ENCODE measurements at regions not wholly inside any gene's neighbourhood (a gene's known extent, or its start where the extent isn't known, plus 50 kb on each side); places are given as distances from the start of the nearest gene placed in this dataset.

DNA sequence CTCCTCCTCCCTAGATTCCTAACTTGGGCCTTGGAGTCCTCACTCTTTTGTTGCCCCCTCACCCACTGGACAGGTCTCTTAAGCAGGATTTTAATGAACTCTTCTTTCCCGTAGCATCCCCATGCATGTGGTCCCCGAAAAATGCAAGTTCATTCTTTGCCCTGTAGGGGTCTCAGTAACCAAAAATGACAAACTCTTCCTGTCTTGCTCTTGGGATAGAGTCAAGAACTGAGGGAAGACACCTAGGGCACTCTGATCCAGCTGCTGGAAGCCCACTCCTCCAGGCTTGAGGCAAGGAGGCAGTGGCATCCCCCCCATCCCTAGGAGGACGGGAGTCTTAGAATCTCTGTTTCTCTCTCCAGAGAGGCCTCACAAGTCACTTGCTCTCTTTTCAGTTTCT, 987.0 kb downstream of the DIAPH3 start:
- DNase-seq: peak in 1 of 2 experiments; percentile 43

DNA sequence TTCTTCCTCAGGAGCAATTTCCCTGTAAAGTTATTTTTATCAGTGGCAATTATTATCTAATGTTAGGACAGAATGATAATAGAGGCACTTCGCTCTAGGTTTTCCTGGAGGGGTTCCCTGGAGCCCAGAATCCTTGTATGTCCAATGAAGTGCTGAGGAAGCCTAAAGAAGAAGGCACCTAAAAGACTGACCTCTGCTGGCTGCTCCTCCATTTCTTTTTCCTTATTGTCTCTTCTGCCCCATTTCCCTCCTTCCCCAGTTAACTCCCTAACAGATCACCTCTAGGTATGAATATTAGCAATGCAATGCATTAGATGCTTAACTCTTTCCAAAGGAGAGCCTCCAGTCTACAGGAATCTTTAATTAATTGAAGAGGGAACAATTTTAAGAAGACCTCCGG, 985.4 kb downstream of the DIAPH3 start:
- no peak for DNase-seq

DNA sequence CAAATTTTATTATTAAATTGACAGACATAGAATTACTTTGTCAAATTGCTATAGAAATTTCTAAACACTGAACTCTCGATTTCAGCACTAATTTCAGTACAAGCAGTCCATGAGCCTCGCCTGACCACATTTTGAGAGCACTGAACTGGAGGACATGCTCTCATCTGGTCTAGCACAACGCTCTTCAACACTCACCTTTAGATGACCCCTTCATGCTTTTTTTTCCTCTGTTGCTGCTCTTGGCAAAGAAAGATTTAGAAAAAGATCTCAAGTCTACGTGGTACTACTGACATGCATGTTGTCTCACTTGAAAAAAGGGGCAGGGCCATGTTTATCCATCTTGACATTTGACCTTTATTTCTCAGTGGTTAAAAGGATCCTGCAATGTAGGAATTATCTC, 981.5 kb downstream of the DIAPH3 start:
- DNase-seq: no peak

- no peak for DNase-seq
These were observed 966.3 kb downstream of the DIAPH3 start for GRCh38 chr13:59197397-59197796.

- DNase-seq: no peak
These were observed 961.9 kb downstream of the DIAPH3 start for GRCh38 chr13:59201841-59202240.

GRCh38 chr13:59203855-59204254, 959.9 kb downstream of the DIAPH3 start:
- DNase-seq: no peak

GRCh38 chr13:59205501-59205900, 958.2 kb downstream of the DIAPH3 start:
- DNase-seq: no peak

- no peak for DNase-seq
These were observed 955.1 kb downstream of the DIAPH3 start for GRCh38 chr13:59208405-59209195.

GRCh38 chr13:59210543-59210942, 953.2 kb downstream of the DIAPH3 start:
- no peak for DNase-seq

DNA sequence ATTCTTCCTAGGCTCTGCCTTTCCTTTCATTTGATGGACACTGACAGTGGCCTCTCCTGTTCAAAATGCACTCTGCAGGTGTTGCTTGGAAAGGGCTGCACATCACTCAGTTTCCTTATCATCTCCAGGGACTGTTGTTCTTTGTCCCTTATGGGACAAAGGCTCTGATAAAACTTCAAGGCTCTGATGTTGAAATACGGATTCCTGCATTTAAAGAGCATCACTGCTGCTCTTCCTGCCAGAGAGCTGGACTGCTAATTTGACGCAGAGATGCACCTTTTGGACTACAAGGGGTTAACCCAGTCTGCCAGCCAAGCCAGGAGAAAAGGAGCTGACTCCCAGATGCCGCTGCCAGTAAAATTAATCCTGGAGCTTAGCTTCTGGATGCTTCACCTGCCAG, 952.1 kb downstream of the DIAPH3 start:
- DNase-seq: no peak

GRCh38 chr13:59229401-59229800, 934.3 kb downstream of the DIAPH3 start:
- no peak for DNase-seq

- no peak for DNase-seq
These were observed 933.9 kb downstream of the DIAPH3 start for GRCh38 chr13:59229861-59230260.

DNA sequence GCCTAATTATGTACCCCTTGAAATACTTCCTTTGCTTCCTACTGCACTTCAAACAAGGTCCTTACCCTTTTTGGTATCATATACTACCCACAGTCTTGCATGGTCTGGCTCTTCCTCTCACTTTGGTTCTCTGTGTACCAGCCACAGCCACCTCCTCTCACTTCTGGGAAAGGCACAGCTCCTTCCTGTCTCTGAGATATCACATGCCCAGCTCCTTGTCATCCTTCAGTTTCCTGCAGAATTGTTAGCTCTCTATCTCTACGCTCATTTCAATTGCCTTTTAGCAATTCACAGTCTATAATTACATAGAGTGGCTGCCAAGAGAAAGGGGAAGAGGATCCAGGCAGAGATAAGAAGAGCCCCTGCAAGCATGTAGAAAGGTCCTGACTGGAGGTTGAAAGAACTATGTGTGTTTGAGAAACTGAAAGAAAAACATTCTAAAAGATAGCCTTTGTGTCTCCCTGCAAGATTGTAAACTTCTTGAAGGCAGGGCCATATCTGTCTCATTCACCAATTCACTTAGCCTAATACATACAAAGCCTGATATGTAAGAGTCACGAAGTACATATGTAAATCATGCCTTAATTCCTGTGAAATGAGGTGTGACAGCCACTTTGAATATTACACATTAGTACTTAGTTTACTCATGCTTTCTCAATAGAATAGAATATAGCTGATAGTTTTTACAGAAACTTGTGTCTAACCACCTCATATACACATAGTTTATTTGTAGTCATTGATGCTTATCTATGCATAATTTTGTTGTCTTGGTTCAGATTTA, 933.1 kb downstream of the DIAPH3 start:
- DNase-seq: peak in 1 of 2 experiments; percentile 16

- no peak for DNase-seq
These were observed 927.3 kb downstream of the DIAPH3 start for GRCh38 chr13:59236309-59236919.

- no peak for DNase-seq
These were observed 926.8 kb downstream of the DIAPH3 start for GRCh38 chr13:59236944-59237343.

- no peak for DNase-seq
These were observed 916.6 kb downstream of the DIAPH3 start for GRCh38 chr13:59247171-59247570.

DNA sequence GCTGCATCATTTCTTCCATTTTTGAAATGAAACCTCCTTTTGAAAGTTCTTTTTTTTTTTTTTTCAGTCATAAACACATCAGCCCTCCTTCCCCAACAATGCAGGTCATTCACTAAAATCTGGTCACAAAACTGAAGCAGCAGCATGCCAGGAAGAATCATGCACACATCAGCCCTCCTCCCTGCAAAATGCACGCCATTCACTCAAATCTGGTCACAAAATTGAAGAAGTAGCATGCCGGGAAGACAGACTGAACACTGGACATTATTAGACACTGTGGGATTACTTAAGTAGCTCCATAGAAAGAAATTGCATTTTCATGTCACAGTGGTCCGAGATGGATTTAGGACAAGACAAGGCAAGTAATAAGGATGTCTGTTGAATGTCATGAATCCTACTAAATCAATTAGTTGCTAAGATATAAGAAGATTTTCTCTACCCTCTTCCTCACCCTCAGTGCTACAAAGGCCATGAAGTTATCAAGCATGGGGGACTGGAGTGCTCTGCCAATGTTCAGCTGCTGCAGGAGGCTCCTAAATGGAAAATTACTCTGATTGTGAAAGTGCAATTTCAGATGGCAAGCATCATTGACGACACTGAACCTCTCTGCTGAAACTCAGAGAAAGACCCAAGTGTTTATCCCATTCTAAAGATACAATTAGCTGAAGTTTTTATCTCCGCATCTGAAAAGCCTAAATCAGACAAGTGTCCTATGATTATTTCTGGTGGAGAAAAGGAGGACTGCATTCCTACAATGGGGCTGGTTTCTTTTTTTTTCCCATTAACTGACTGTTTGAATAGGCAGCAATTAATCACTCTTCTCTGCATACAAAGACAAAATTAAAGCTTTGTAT, 913.2 kb downstream of the DIAPH3 start:
- DNase-seq: no peak

- peak; percentile 66 to 85 for DNase-seq
These were observed 904.3 kb downstream of the DIAPH3 start for GRCh38 chr13:59259165-59260000.

DNA sequence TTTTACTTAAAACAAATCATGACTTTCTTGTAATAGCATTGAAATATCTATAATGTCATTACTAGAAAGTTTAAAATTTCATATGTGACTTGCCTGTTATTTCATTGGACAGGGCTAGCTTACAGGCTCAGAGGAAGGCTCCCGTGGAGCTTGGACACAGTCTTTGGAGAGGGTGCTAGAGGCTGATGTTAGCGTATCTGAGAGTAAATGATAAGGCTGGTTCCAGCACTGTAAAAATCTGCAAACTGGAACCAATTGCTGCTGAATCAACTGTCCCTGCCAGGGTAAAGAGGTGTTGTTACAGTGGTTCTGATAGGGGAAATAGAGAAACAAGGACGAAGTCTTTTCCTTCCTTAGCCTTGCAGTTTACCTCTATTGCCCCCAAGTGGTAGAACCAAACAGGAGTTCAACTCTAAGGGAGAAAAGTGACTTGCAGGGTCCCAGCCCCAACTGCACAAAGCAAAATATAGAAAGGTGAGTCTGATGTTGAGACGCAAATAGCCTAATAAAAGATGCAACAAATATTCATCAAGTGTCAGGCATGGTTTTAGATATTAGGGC, 901.7 kb downstream of the DIAPH3 start:
- peak; percentile 18 to 31 for DNase-seq

GRCh38 chr13:59263531-59263930, 900.2 kb downstream of the DIAPH3 start:
- DNase-seq: no peak

GRCh38 chr13:59266478-59267063, 897.2 kb downstream of the DIAPH3 start:
- DNase-seq: no peak

All from NCI-H526 (cell line).